Mesodermal cell (in vitro differentiated cells): ENCODE measurements at regions not wholly inside any gene's neighbourhood (a gene's known extent, or its start where the extent isn't known, plus 50 kb on each side); places are given as distances from the start of the nearest gene placed in this dataset.
"Not testable (repeated sequence)": the region's sequence is repeated elsewhere in the genome, so short reads cannot be mapped to it uniquely, and the experiment has no call there.

Source experiments
- H3K27ac ChIP-seq: 2 replicates; pipeline ENCODE4 v1.7.0; 2013; ENCODE audit warnings: mild to moderate bottlenecking, low read depth, low read length, moderate library complexity; ENCODE audit not compliant: severe bottlenecking
- H3K36me3 ChIP-seq: 2 replicates; pipeline ENCODE4 v1.7.1; 2013; ENCODE audit warnings: mild to moderate bottlenecking, low read length, moderate library complexity; ENCODE audit not compliant: control insufficient read depth, insufficient read depth
- H3K4me1 ChIP-seq: one replicate; pipeline ENCODE4 v1.7.1; 2013; ENCODE audit warnings: mild to moderate bottlenecking, low read length; ENCODE audit not compliant: insufficient read depth, control insufficient read depth, poor library complexity, severe bottlenecking
- H3K4me3 ChIP-seq: 2 replicates; pipeline ENCODE4 v1.7.0; 2013; ENCODE audit warnings: low read length, control low read depth, mild to moderate bottlenecking; ENCODE audit not compliant: insufficient read depth, poor library complexity, severe bottlenecking; ENCODE audit errors: extremely low read depth
- H3K9me3 ChIP-seq: 2 replicates; pipeline ENCODE4 v1.7.1; 2013; ENCODE audit warnings: mild to moderate bottlenecking, low read length, moderate library complexity; ENCODE audit not compliant: control insufficient read depth
- WGBS, 2 experiments: methylation state at CpG; one replicate each; pipeline ENCODE4 v1.1.5; 2013; ENCODE audit warnings: missing lambda C conversion rate in 2 of 2; ENCODE audit not compliant: insufficient coverage in 2 of 2; 5-methylcytosine and 5-hydroxymethylcytosine counted together

GRCh38 chr9:30575218-30575617, 1809.2 kb upstream of the ACO1 start:
- no peak overlapping the region for H3K4me3 ChIP-seq
- H3K9me3 ChIP-seq: no peaks in the 10 kb centered on the region
- WGBS, 2 experiments: 92 to 96% methylated on average over 13 to 16 of the region's 16 CpGs
- no peaks in the 10 kb centered on the region for H3K36me3 ChIP-seq
- H3K27ac ChIP-seq: no peak overlapping the region
- H3K4me1 ChIP-seq: no peaks in the 10 kb centered on the region

- Histone ChIP-seq H3K4me3 (no peak overlapping the region), H3K9me3 (no peaks in the 10 kb centered on the region), H3K36me3 (no peaks in the 10 kb centered on the region), H3K4me1 (no peaks in the 10 kb centered on the region), H3K27ac (no peak overlapping the region)
- WGBS, 2 experiments: 85 to 97% methylated on average over 8 to 10 of the region's 12 CpGs
These were observed 1808.8 kb upstream of the ACO1 start for GRCh38 chr9:30575691-30576090.

- Histone ChIP-seq H3K9me3 (no peaks in the 10 kb centered on the region), H3K4me1 (no peaks in the 10 kb centered on the region), H3K4me3 (no peak overlapping the region), H3K27ac (no peak overlapping the region), H3K36me3 (no peaks in the 10 kb centered on the region)
- WGBS, 2 experiments: no CpG with 5 or more reads among the region's 1 CpG
These were observed 1804.6 kb upstream of the ACO1 start for GRCh38 chr9:30579810-30580209.

- no CpG with 5 or more reads among the region's 2 CpGs for WGBS, 2 experiments
- no peaks in the 10 kb centered on the region for H3K9me3 ChIP-seq
- H3K27ac ChIP-seq: no peak overlapping the region
- no peaks in the 10 kb centered on the region for H3K36me3 ChIP-seq
- H3K4me3 ChIP-seq: no peak overlapping the region
- H3K4me1 ChIP-seq: no peaks in the 10 kb centered on the region
These were observed 1802.2 kb upstream of the ACO1 start for GRCh38 chr9:30582240-30582639.

GRCh38 chr9:30584559-30584958, 1799.9 kb upstream of the ACO1 start:
- no CpG with 5 or more reads among the region's 2 CpGs for WGBS, 2 experiments
- H3K4me3 ChIP-seq: no peak overlapping the region
- no peaks in the 10 kb centered on the region for H3K36me3 ChIP-seq
- no peaks in the 10 kb centered on the region for H3K9me3 ChIP-seq
- no peak overlapping the region for H3K27ac ChIP-seq
- no peaks in the 10 kb centered on the region for H3K4me1 ChIP-seq

GRCh38 chr9:30591461-30591860, 1793.0 kb upstream of the ACO1 start:
- no CpG with 5 or more reads among the region's 1 CpG for WGBS, 2 experiments
- Histone ChIP-seq H3K36me3 (no peaks in the 10 kb centered on the region), H3K27ac (no peak overlapping the region), H3K4me3 (no peak overlapping the region), H3K9me3 (no peaks in the 10 kb centered on the region), H3K4me1 (no peaks in the 10 kb centered on the region)

GRCh38 chr9:30597608-30598007, 1786.8 kb upstream of the ACO1 start:
- H3K27ac ChIP-seq: no peak overlapping the region
- no peaks in the 10 kb centered on the region for H3K36me3 ChIP-seq
- H3K9me3 ChIP-seq: no peaks in the 10 kb centered on the region
- WGBS, 2 experiments: no CpG with 5 or more reads among the region's 2 CpGs
- H3K4me3 ChIP-seq: no peak overlapping the region
- H3K4me1 ChIP-seq: no peaks in the 10 kb centered on the region

GRCh38 chr9:30605936-30606335, 1778.5 kb upstream of the ACO1 start:
- no peaks in the 10 kb centered on the region for H3K4me1 ChIP-seq
- H3K27ac ChIP-seq: no peak overlapping the region
- H3K9me3 ChIP-seq: no peaks in the 10 kb centered on the region
- WGBS, 2 experiments: 100% methylated on average over 1 of the region's 1 CpG; no CpG with 5 or more reads in 1 of the 2 experiments
- H3K4me3 ChIP-seq: no peak overlapping the region
- no peaks in the 10 kb centered on the region for H3K36me3 ChIP-seq

GRCh38 chr9:30609713-30610112, 1774.7 kb upstream of the ACO1 start:
- 100% methylated on average over 1 of the region's 1 CpG; no CpG with 5 or more reads in 1 of the 2 experiments for WGBS, 2 experiments
- H3K4me3 ChIP-seq: no peak overlapping the region
- H3K27ac ChIP-seq: no peak overlapping the region
- H3K36me3 ChIP-seq: no peaks in the 10 kb centered on the region
- no peaks in the 10 kb centered on the region for H3K9me3 ChIP-seq
- H3K4me1 ChIP-seq: no peaks in the 10 kb centered on the region

GRCh38 chr9:30616782-30617181, 1767.7 kb upstream of the ACO1 start:
- WGBS, 2 experiments: no CpG with 5 or more reads among the region's 7 CpGs
- not testable (repeated sequence) for H3K4me3 ChIP-seq, H3K36me3 ChIP-seq, H3K9me3 ChIP-seq, H3K4me1 ChIP-seq, H3K27ac ChIP-seq

- 91 to 93% methylated on average over 4 of the region's 4 CpGs for WGBS, 2 experiments
- Histone ChIP-seq H3K4me3 (no peak overlapping the region), H3K27ac (no peak overlapping the region), H3K4me1 (no peaks in the 10 kb centered on the region), H3K9me3 (no peaks in the 10 kb centered on the region), H3K36me3 (no peaks in the 10 kb centered on the region)
These were observed 1761.9 kb upstream of the ACO1 start for GRCh38 chr9:30622561-30622960.
